SK-N-SH (cell line): ENCODE measurements at regions not wholly inside any gene's neighbourhood (a gene's known extent, or its start where the extent isn't known, plus 50 kb on each side); places are given as distances from the start of the nearest gene placed in this dataset.
A peak's percentile ranks its signal among the peaks of the same experiment; 100 is the strongest.

Experiments used
- CTCF ChIA-PET: fragments of 300-600, 350-600 bp; formaldehyde crosslinking; extraction: SDS; loops from one replicate; lab custom pipeline; 2021; lab: Yijun Ruan, JAX
- POLR2A ChIA-PET: fragments of 350-600 bp; sonication (Branson Sonifier 250); formaldehyde crosslinking; extraction: SDS; loops from one replicate; lab custom pipeline; 2020; ENCODE audit warnings: antibody characterized with exemption, inconsistent platforms; lab: Yijun Ruan, JAX
- DNase-seq: peaks from one replicate; pipeline ENCODE4 v3.0.0; 2012
- H2AFZ ChIP-seq: fragments of 200-600 bp; sonication (generic); 2 replicates; pipeline ENCODE4 v1.8.1; 2016; ENCODE audit warnings: antibody characterized with exemption, mild to moderate bottlenecking, low read depth
- H3F3A ChIP-seq: fragments of 200-600 bp; sonication (generic); replicated peaks from 2 replicates; pipeline ENCODE3; 2016; ENCODE audit warnings: antibody characterized with exemption, mild to moderate bottlenecking; ENCODE audit not compliant: insufficient read depth
- H3K27ac ChIP-seq, 2 experiments: fragments of 200-500 bp in 1 of 2; fragments of 200-600 bp in 1 of 2; sonication (Bioruptor generic) in 1 of 2; sonication (generic), shearing (Covaris generic) in 1 of 2; 2 replicates each; pipeline versions ENCODE4 v1.5.1 to v1.6.1; 2014 to 2016; ENCODE audit warnings: low read depth in 2 of 2, inconsistent platforms in 1 of 2, low read length in 1 of 2, mild to moderate bottlenecking in 1 of 2, mixed read lengths in 1 of 2
- H3K27me3 ChIP-seq: fragments of 200-600 bp; sonication (generic), shearing (Covaris generic); 2 replicates; pipeline ENCODE4 v1.6.1; 2016; ENCODE audit warnings: mixed run types; ENCODE audit not compliant: insufficient read depth
- H3K36me3 ChIP-seq, 2 experiments: fragments of 200-500 bp in 1 of 2; fragments of 200-600 bp in 1 of 2; sonication (Bioruptor generic) in 1 of 2; sonication (generic) in 1 of 2; replicated peaks in 1 of 2; 2 replicates each; pipeline versions ENCODE3 to v1.5.1; 2014 to 2016; ENCODE audit warnings: low read length in 1 of 2, mild to moderate bottlenecking in 1 of 2; ENCODE audit not compliant: insufficient read depth in 2 of 2, control insufficient read depth in 1 of 2
- H3K4me1 ChIP-seq, 2 experiments: fragments of 200-500 bp in 1 of 2; fragments of 200-600 bp in 1 of 2; sonication (Bioruptor generic) in 1 of 2; sonication (generic), shearing (Covaris generic) in 1 of 2; 2 replicates each; pipeline versions ENCODE4 v1.5.1 to v1.6.1; 2014 to 2016; ENCODE audit warnings: low read depth in 1 of 2, low read length in 1 of 2, mixed run types in 1 of 2; ENCODE audit not compliant: insufficient read depth in 2 of 2, control insufficient read depth in 1 of 2
- H3K4me2 ChIP-seq: fragments of 200-600 bp; sonication (generic), shearing (Covaris generic); 2 replicates; pipeline ENCODE4 v1.6.1; 2017; ENCODE audit warnings: mixed run types
- H3K4me3 ChIP-seq, 2 experiments: fragments of 200-500 bp in 1 of 2; fragments of 200-600 bp in 1 of 2; sonication (Bioruptor generic) in 1 of 2; sonication (generic), shearing (Covaris generic) in 1 of 2; 2 replicates each; pipeline versions ENCODE4 v1.5.1 to v1.8.1; 2014 to 2016; ENCODE audit warnings: low read depth in 2 of 2, inconsistent platforms in 1 of 2, low read length in 1 of 2, mild to moderate bottlenecking in 1 of 2, mixed read lengths in 1 of 2, moderate library complexity in 1 of 2
- H3K79me2 ChIP-seq: fragments of 200-600 bp; sonication (generic); 2 replicates; pipeline ENCODE4 v1.8.1; 2017; ENCODE audit warnings: mild to moderate bottlenecking; ENCODE audit not compliant: insufficient read depth
- H3K9ac ChIP-seq: fragments of 200-600 bp; sonication (generic); 2 replicates; pipeline ENCODE4 v1.6.1; 2017; ENCODE audit warnings: mixed run types
- H3K9me2 ChIP-seq: fragments of 200-600 bp; sonication (generic); 2 replicates; pipeline ENCODE4 v1.6.1; 2017; ENCODE audit warnings: mixed run types
- H3K9me3 ChIP-seq: fragments of 200-600 bp; sonication (generic); 2 replicates; pipeline ENCODE4 v1.6.1; 2017; ENCODE audit warnings: mixed run types, mild to moderate bottlenecking, moderate library complexity
- H4K20me1 ChIP-seq: fragments of 200-600 bp; sonication (generic); 2 replicates; pipeline ENCODE4 v1.6.1; 2017; ENCODE audit warnings: mild to moderate bottlenecking, mixed run types; ENCODE audit not compliant: insufficient read depth
- CHD2 ChIP-seq: fragments of 150-350 bp; IDR thresholded peaks from 2 replicates; pipeline ENCODE4 v1.6.1; 2018; ENCODE audit warnings: low read length; ENCODE audit not compliant: partially characterized antibody
- CTCF ChIP-seq: fragments of 200-600 bp; sonication (generic); IDR thresholded peaks from 2 replicates; pipeline ENCODE4 v1.6.1; 2017; ENCODE audit warnings: antibody characterized with exemption, mild to moderate bottlenecking, moderate library complexity
- EZH2phosphoT487 ChIP-seq: fragments of 200-600 bp; sonication (generic); IDR thresholded peaks from 2 replicates; pipeline ENCODE4 v1.6.1; 2017; ENCODE audit warnings: low read depth, mixed run types, mild to moderate bottlenecking, antibody characterized with exemption, moderate library complexity, borderline replicate concordance
- FOSL2 ChIP-seq: IDR thresholded peaks from 2 replicates; pipeline ENCODE4 v1.4.0; 2012; ENCODE audit warnings: low read depth, mild to moderate bottlenecking, moderate library complexity, borderline replicate concordance
- FOXJ3 ChIP-seq: sonication (generic); formaldehyde crosslinking; IDR thresholded peaks from 2 replicates; pipeline ENCODE4 v1.5.1; 2020; ENCODE audit warnings: mild to moderate bottlenecking, missing genetic modification reagents
- JUND ChIP-seq: IDR thresholded peaks from 2 replicates; pipeline ENCODE4 v1.4.0; 2012
- NFIC ChIP-seq: IDR thresholded peaks from 2 replicates; pipeline ENCODE4 v1.4.0; 2012; ENCODE audit warnings: borderline replicate concordance
- RAD21 ChIP-seq: IDR thresholded peaks from 2 replicates; pipeline ENCODE4 v1.6.1; 2012; ENCODE audit warnings: mild to moderate bottlenecking, low read length
- RCOR1 ChIP-seq: fragments of 150-350 bp; IDR thresholded peaks from 2 replicates; pipeline ENCODE4 v1.6.1; 2017; ENCODE audit warnings: antibody characterized with exemption, low read length
- SIN3A ChIP-seq: IDR thresholded peaks from 2 replicates; pipeline ENCODE4 v1.6.1; 2012; ENCODE audit warnings: low read depth, mild to moderate bottlenecking, low read length, moderate library complexity, borderline replicate concordance
- SMC3 ChIP-seq: IDR thresholded peaks from 2 replicates; pipeline ENCODE4 v1.6.1; 2012; ENCODE audit warnings: low read depth, low read length, improper control_type of control experiment
- TEAD4 ChIP-seq: IDR thresholded peaks from 2 replicates; pipeline ENCODE4 v1.4.0; 2012; ENCODE audit warnings: mild to moderate bottlenecking, borderline replicate concordance; ENCODE audit not compliant: insufficient read depth
- WGBS: methylation state at CpG from one replicate; pipeline ENCODE4 v1.1.6; 2017; ENCODE audit warnings: low lambda C conversion rate; 5-methylcytosine and 5-hydroxymethylcytosine counted together
- TF ChIP-seq, protein P1 (sequence below): IDR thresholded peaks from 2 replicates; pipeline ENCODE4 v1.4.0; 2012; ENCODE audit warnings: low read depth, borderline replicate concordance
- TF ChIP-seq, protein P2 (sequence below): IDR thresholded peaks from 2 replicates; pipeline ENCODE4; 2012
- TF ChIP-seq, protein P3 (sequence below): fragments of 150-350 bp; IDR thresholded peaks from 2 replicates; pipeline ENCODE4 v1.6.1; 2016; ENCODE audit warnings: mild to moderate bottlenecking, low read depth, low read length

GRCh38 chr7:66557214-66558200 is 71.2 kb upstream of the KCTD7 start:
- H3K36me3 ChIP-seq, result peaks cover 29 to 40% of the 10 kb centered on the region in 2 experiments
- ChIA-PET POLR2A (interaction anchor here (0.7 to 1.3 kb wide), 3 partner anchors 70 to 97 kb away, joined by 4 read pairs; partner anchors contain the start of gene KCTD7), CTCF (interaction anchor here (0.5 to 4.3 kb wide), 51 partner anchors 7 to 1317 kb away, joined by 3 to 27 read pairs (median 4); partner anchors contain the start of gene RABGEF1)
- no peaks in the 10 kb centered on the region for H3K27me3 ChIP-seq
- no peaks in the 10 kb centered on the region for H3K9me2 ChIP-seq
- H2AFZ ChIP-seq, result no peak overlapping the region
- peaks cover 0 to 9% of the 10 kb centered on the region in 2 experiments; a peak in 1 of 4 replicates for H3K4me1 ChIP-seq
- H3K9me3 ChIP-seq, result no peaks in the 10 kb centered on the region
- peaks cover 41% of the 10 kb centered on the region for H3F3A ChIP-seq
- H3K4me2 ChIP-seq, result no peak overlapping the region
- H3K4me3 ChIP-seq, result peak overlapping the region in 1 of 2 experiments; percentile 35; a peak in 1 of 4 replicates
- H3K27ac ChIP-seq, result no peak overlapping the region
- peak; percentile 96 for DNase-seq
- peaks cover 31% of the 10 kb centered on the region for H4K20me1 ChIP-seq
- peaks cover 64% of the 10 kb centered on the region for H3K79me2 ChIP-seq
- 44% methylated on average over 27 of the region's 40 CpGs for WGBS
- TF ChIP-seq FOSL2 (no peak), CTCF (peak; percentile 98), SMC3 (peak; percentile 90), RCOR1 (no peak), EZH2phosphoT487 (no peak), FOXJ3 (CRISPR knock-in tag) (no peak), RAD21 (peak; percentile 93), CHD2 (no peak), NFIC (no peak), SIN3A (0 out of 2 replicates have a peak, but pooled peaks have one; percentile 35), JUND (no peak), TEAD4 (no peak)
- TF ChIP-seq, protein P1, sequence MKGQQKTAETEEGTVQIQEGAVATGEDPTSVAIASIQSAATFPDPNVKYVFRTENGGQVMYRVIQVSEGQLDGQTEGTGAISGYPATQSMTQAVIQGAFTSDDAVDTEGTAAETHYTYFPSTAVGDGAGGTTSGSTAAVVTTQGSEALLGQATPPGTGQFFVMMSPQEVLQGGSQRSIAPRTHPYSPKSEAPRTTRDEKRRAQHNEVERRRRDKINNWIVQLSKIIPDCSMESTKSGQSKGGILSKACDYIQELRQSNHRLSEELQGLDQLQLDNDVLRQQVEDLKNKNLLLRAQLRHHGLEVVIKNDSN, result no peak
- TF ChIP-seq, protein P2, sequence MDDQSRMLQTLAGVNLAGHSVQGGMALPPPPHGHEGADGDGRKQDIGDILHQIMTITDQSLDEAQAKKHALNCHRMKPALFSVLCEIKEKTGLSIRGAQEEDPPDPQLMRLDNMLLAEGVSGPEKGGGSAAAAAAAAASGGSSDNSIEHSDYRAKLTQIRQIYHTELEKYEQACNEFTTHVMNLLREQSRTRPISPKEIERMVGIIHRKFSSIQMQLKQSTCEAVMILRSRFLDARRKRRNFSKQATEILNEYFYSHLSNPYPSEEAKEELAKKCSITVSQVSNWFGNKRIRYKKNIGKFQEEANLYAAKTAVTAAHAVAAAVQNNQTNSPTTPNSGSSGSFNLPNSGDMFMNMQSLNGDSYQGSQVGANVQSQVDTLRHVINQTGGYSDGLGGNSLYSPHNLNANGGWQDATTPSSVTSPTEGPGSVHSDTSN, result no peak
- TF ChIP-seq, protein P3, sequence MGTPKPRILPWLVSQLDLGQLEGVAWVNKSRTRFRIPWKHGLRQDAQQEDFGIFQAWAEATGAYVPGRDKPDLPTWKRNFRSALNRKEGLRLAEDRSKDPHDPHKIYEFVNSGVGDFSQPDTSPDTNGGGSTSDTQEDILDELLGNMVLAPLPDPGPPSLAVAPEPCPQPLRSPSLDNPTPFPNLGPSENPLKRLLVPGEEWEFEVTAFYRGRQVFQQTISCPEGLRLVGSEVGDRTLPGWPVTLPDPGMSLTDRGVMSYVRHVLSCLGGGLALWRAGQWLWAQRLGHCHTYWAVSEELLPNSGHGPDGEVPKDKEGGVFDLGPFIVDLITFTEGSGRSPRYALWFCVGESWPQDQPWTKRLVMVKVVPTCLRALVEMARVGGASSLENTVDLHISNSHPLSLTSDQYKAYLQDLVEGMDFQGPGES, result no peak
- H3K9ac ChIP-seq, result no peak overlapping the region
